Mesenchymal stem cell (in vitro differentiated cells and primary cell): ENCODE measurements at regions not wholly inside any gene's neighbourhood (a gene's known extent, or its start where the extent isn't known, plus 50 kb on each side); places are given as distances from the start of the nearest gene placed in this dataset.

Experiments
- DNase-seq: peaks from one replicate; pipeline ENCODE4 v3.0.0-alpha.2; 2013
- H2AFZ ChIP-seq: one replicate; pipeline ENCODE4 v1.6.1; 2013; ENCODE audit warnings: low read depth, mild to moderate bottlenecking, control low read depth, inconsistent platforms, low read length, moderate library complexity
- H2AK5ac ChIP-seq: 2 replicates; pipeline ENCODE4 v1.6.1; 2013; ENCODE audit warnings: low read length, moderate library complexity, mild to moderate bottlenecking, inconsistent platforms; ENCODE audit not compliant: severe bottlenecking
- H2BK120ac ChIP-seq: one replicate; pipeline ENCODE4 v1.6.1; 2013; ENCODE audit warnings: low read depth, mild to moderate bottlenecking, inconsistent platforms, low read length, moderate library complexity
- H2BK12ac ChIP-seq, 2 experiments: one replicate each; pipeline ENCODE4 v1.6.1; 2013; ENCODE audit warnings: inconsistent platforms in 2 of 2, low read length in 2 of 2, mild to moderate bottlenecking in 2 of 2, moderate library complexity in 2 of 2, control low read depth in 1 of 2
- H2BK15ac ChIP-seq: one replicate; pipeline ENCODE4 v1.6.1; 2013; ENCODE audit warnings: mild to moderate bottlenecking, low read depth, inconsistent platforms; ENCODE audit not compliant: poor library complexity, severe bottlenecking
- H2BK5ac ChIP-seq: 2 replicates; pipeline ENCODE4 v1.6.1; 2013; ENCODE audit warnings: low read depth, mild to moderate bottlenecking, low read length, control low read depth, inconsistent platforms; ENCODE audit not compliant: poor library complexity, severe bottlenecking
- H3K14ac ChIP-seq, 2 experiments: one replicate each; pipeline ENCODE4 v1.6.1; 2013; ENCODE audit warnings: inconsistent platforms in 2 of 2, low read length in 2 of 2, control low read depth in 1 of 2, mild to moderate bottlenecking in 1 of 2, moderate library complexity in 1 of 2
- H3K18ac ChIP-seq, 2 experiments: one replicate each; pipeline ENCODE4 v1.6.1; 2013; ENCODE audit warnings: inconsistent platforms in 2 of 2, low read length in 2 of 2, control low read depth in 1 of 2, low read depth in 1 of 2, mild to moderate bottlenecking in 1 of 2
- H3K23ac ChIP-seq, 2 experiments: one replicate each; pipeline ENCODE4 v1.6.1; 2013; ENCODE audit warnings: inconsistent platforms in 2 of 2, low read length in 2 of 2, mild to moderate bottlenecking in 2 of 2, moderate library complexity in 2 of 2, control low read depth in 1 of 2
- H3K27ac ChIP-seq: 2 replicates; pipeline ENCODE4 v1.5.1; 2013; ENCODE audit warnings: mild to moderate bottlenecking, moderate library complexity, low read length, control low read depth, inconsistent platforms; ENCODE audit not compliant: poor library complexity, severe bottlenecking
- H3K27me3 ChIP-seq, 2 experiments: 2 replicates each; pipeline versions ENCODE4 v1.6.1 to v1.7.0; 2013; ENCODE audit warnings: low read length in 2 of 2, mild to moderate bottlenecking in 2 of 2, moderate library complexity in 2 of 2, control low read depth in 1 of 2, inconsistent platforms in 1 of 2; ENCODE audit not compliant: control insufficient read depth in 1 of 2, insufficient read depth in 1 of 2
- H3K36me3 ChIP-seq, 2 experiments: 2 replicates each; pipeline versions ENCODE4 v1.6.1 to v1.7.0; 2013; ENCODE audit warnings: low read length in 2 of 2, control low read depth in 1 of 2, inconsistent platforms in 1 of 2, low read depth in 1 of 2, mild to moderate bottlenecking in 1 of 2; ENCODE audit not compliant: insufficient read depth in 2 of 2, control insufficient read depth in 1 of 2
- H3K4ac ChIP-seq, 2 experiments: one replicate each; pipeline ENCODE4 v1.6.1; 2013; ENCODE audit warnings: inconsistent platforms in 2 of 2, low read length in 2 of 2, mild to moderate bottlenecking in 2 of 2, moderate library complexity in 2 of 2, control low read depth in 1 of 2, low read depth in 1 of 2
- H3K4me1 ChIP-seq: 2 replicates; pipeline ENCODE4 v1.6.1; 2013; ENCODE audit warnings: low read depth, low read length, control low read depth; ENCODE audit not compliant: control insufficient read depth, insufficient read depth
- H3K4me2 ChIP-seq: 2 replicates; pipeline ENCODE4 v1.6.1; 2013; ENCODE audit warnings: low read length, mild to moderate bottlenecking, inconsistent platforms; ENCODE audit not compliant: poor library complexity, severe bottlenecking
- H3K4me3 ChIP-seq, 2 experiments: 2 replicates each; pipeline versions ENCODE4 v1.5.1 to v1.7.0; 2013; ENCODE audit warnings: low read length in 2 of 2, mild to moderate bottlenecking in 2 of 2, control low read depth in 1 of 2, low read depth in 1 of 2; ENCODE audit not compliant: insufficient read depth in 1 of 2
- H3K79me1 ChIP-seq: replicated peaks from 2 replicates; pipeline ENCODE4 v1.6.1; 2013; ENCODE audit warnings: mild to moderate bottlenecking, control low read depth, low read length, inconsistent platforms; ENCODE audit not compliant: poor library complexity, severe bottlenecking
- H3K9ac ChIP-seq: 2 replicates; pipeline ENCODE4 v1.7.0; 2013; ENCODE audit warnings: mild to moderate bottlenecking, low read length, moderate library complexity
- H3K9me3 ChIP-seq: 2 replicates; pipeline ENCODE4 v1.7.0; 2013; ENCODE audit warnings: mild to moderate bottlenecking, low read length; ENCODE audit not compliant: control insufficient read depth
- H4K8ac ChIP-seq: one replicate; pipeline ENCODE4 v1.6.1; 2013; ENCODE audit warnings: inconsistent platforms, mild to moderate bottlenecking, low read length, moderate library complexity
- H4K91ac ChIP-seq: one replicate; pipeline ENCODE4 v1.6.1; 2013; ENCODE audit warnings: mild to moderate bottlenecking, low read length, inconsistent platforms
- WGBS: methylation state at CpG from one replicate; pipeline ENCODE4 v1.1.7; 2013; ENCODE audit warnings: mixed read lengths; 5-methylcytosine and 5-hydroxymethylcytosine counted together

DNA sequence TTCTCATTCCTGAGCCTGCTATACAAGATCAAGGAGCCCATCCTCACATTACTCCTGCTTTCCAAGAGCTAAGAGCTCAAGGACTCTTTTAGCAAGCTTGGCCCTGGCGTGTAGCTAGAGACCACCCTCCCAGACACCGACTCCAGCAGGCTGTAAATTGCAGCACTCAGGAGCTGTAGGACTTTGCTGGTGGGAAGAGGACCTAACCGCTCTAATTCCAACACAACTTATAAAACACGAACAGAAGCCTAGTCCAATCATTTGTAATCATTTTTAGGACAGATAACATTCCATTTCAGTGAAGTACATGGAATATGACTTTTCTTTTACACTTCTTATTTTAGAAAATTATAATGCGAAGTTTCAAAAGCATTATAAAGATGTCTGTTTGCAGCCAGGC is 219.9 kb downstream of the NXNL2 start:
- Histone ChIP-seq H3K36me3 (peaks cover 0 to 2% of the 10 kb centered on the region in 2 experiments), H3K4ac (peak overlapping the region; percentile 40 to 89), H3K23ac (no peak overlapping the region), H3K4me3 (no peak overlapping the region), H3K27ac (no peak overlapping the region), H3K4me2 (no peak overlapping the region), H4K91ac (peak overlapping the region; percentile 86), H2BK5ac (no peak overlapping the region), H2AK5ac (no peak overlapping the region), H3K9ac (no peak overlapping the region), H2AFZ (no peak overlapping the region), H3K9me3 (peaks cover 8% of the 10 kb centered on the region), H3K79me1 (no peaks in the 10 kb centered on the region), H3K14ac (no peak overlapping the region), H2BK120ac (peak overlapping the region; percentile 69), H3K18ac (peak overlapping the region; percentile 69 to 74), H2BK15ac (no peak overlapping the region), H2BK12ac (peak overlapping the region; percentile 59 to 97), H4K8ac (peak overlapping the region; percentile 61), H3K4me1 (peaks cover 2% of the 10 kb centered on the region), H3K27me3 (no peaks in the 10 kb centered on the region)
- WGBS: 55% methylated on average over 3 of the region's 5 CpGs
- no peak for DNase-seq

DNA sequence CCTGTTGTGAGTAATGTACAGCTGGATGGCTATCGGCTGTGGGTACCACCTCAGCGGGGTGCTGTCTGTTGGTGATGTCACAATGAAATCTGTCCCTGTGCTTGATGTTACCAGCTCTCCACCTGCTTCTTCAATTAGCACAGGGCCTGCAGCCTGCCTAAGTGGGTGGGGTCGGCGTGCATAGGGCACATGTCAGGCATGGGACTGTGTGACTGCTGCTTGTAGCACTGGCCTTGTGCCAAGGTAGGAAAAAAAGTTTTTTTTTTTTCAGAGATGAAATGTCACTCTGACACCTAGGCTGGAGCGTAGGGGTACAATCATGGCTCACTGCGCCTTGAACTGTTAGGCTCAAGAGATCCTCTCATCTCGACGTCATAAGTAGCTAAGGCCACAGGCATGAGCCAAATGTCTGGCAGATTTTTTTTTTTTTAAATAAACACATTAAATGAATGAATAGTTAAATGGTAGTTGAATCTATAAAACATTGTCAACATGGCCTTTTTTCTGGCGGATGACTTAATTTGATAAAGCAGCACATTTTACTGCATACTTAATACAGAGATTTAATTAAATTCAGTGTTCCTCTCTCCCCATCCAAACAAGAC is 222.5 kb downstream of the NXNL2 start:
- Histone ChIP-seq H3K27me3 (no peaks in the 10 kb centered on the region), H2AK5ac (no peak overlapping the region), H3K4me1 (peaks cover 2% of the 10 kb centered on the region), H2BK12ac (peak overlapping the region in 1 of 2 experiments; percentile 2), H3K79me1 (no peaks in the 10 kb centered on the region), H3K23ac (no peak overlapping the region), H3K27ac (no peak overlapping the region), H3K36me3 (peaks cover 0 to 2% of the 10 kb centered on the region in 2 experiments), H3K14ac (no peak overlapping the region), H2BK15ac (peak overlapping the region; percentile 53), H3K18ac (peak overlapping the region in 1 of 2 experiments; percentile 9), H2BK120ac (peak overlapping the region; percentile 40), H4K8ac (peak overlapping the region; percentile 38), H2AFZ (no peak overlapping the region), H4K91ac (no peak overlapping the region), H3K4ac (no peak overlapping the region), H3K9ac (no peak overlapping the region), H3K9me3 (no peaks in the 10 kb centered on the region), H3K4me2 (no peak overlapping the region), H3K4me3 (no peak overlapping the region), H2BK5ac (no peak overlapping the region)
- 93% methylated on average over 8 of the region's 9 CpGs for WGBS
- no peak for DNase-seq

DNA sequence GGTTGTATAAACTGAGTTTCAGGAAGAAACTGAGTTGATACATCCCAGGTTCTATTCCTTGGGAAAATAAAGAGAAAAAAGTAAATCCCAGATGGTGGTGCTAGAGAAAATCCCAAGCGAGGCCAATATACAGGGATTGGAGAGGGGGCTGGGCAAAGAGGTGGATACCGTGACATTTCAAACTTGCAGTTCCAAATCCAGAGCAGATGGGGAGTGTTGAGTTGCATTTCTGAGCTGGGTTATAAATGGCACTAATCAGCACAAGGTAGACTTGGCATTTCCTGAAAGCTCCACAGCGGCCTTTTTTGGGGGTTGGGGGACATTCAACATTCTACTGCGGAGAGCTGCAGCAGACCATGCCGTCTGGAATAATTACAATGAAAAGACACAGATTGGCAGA is 224.4 kb downstream of the NXNL2 start:
- no peak overlapping the region for H3K27ac ChIP-seq
- no peaks in the 10 kb centered on the region for H3K27me3 ChIP-seq
- H3K4ac ChIP-seq: no peak overlapping the region
- H4K91ac ChIP-seq: peak overlapping the region; percentile 46
- no peak overlapping the region for H2BK5ac ChIP-seq
- no peak for DNase-seq
- peak overlapping the region in 1 of 2 experiments; percentile 5 for H3K18ac ChIP-seq
- H3K4me2 ChIP-seq: no peak overlapping the region
- peak overlapping the region; percentile 19 to 63 for H2BK12ac ChIP-seq
- H3K79me1 ChIP-seq: no peaks in the 10 kb centered on the region
- no peak overlapping the region for H3K14ac ChIP-seq
- H2BK15ac ChIP-seq: peak overlapping the region; percentile 95
- H4K8ac ChIP-seq: peak overlapping the region; percentile 63
- H3K4me1 ChIP-seq: peaks cover 2% of the 10 kb centered on the region
- H3K9me3 ChIP-seq: no peaks in the 10 kb centered on the region
- H3K36me3 ChIP-seq: peaks cover 0 to 1% of the 10 kb centered on the region in 2 experiments
- no peak overlapping the region for H2AK5ac ChIP-seq
- H3K4me3 ChIP-seq: no peak overlapping the region
- no peak overlapping the region for H2AFZ ChIP-seq
- WGBS: 42% methylated on average over 3 of the region's 5 CpGs
- no peak overlapping the region for H2BK120ac ChIP-seq
- H3K23ac ChIP-seq: no peak overlapping the region
- H3K9ac ChIP-seq: no peak overlapping the region

DNA sequence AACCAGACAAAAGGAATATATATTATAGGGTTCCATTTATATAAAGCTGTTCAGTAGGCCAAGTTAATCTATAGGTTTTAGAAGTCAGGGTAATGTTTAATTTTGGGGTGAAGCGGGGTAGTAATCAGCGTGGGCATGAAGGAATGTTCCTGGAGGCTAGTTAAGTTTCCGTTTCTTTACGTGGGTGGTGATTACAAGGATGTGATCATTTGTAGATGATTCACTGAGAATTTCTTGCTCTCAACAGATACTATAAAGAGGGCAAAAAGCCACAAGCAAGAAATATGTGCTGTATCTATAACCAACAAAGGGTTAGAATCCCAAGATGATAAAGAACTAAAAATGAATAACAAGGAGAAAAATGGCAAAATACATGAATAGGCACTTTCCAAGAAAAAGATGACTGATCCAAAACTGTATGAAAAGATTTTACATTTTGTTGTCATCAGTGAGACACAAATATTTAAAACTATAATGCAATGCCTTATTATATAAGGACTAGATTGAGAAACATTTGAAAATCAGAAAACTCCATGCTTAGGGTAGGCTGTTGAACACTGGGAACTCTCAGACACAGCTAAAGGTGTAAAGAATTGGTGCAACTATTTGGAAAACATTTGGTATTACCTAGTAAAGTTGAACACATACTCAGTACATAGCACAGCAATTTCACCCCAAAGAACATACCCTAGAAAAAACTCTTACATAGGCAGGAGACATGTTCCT is 224.3 kb upstream of the S1PR3 start:
- Histone ChIP-seq H3K18ac (no peak overlapping the region), H2AFZ (no peak overlapping the region), H3K27ac (no peak overlapping the region), H2BK120ac (no peak overlapping the region), H3K4me2 (no peak overlapping the region), H2AK5ac (no peak overlapping the region), H2BK5ac (no peak overlapping the region), H3K14ac (no peak overlapping the region), H3K4me3 (no peak overlapping the region), H2BK12ac (no peak overlapping the region), H3K23ac (no peak overlapping the region), H3K36me3 (no peaks in the 10 kb centered on the region), H3K27me3 (no peaks in the 10 kb centered on the region), H3K4me1 (no peaks in the 10 kb centered on the region), H3K9ac (peak overlapping the region; percentile 48), H2BK15ac (no peak overlapping the region), H3K4ac (no peak overlapping the region), H3K79me1 (no peaks in the 10 kb centered on the region), H4K91ac (no peak overlapping the region), H4K8ac (no peak overlapping the region), H3K9me3 (no peaks in the 10 kb centered on the region)
- 10% methylated on average over 4 of the region's 4 CpGs for WGBS
- peak; percentile 59 for DNase-seq
